GM19239 (cell line): ENCODE measurements at regions not wholly inside any gene's neighbourhood (a gene's known extent, or its start where the extent isn't known, plus 50 kb on each side); places are given as distances from the start of the nearest gene placed in this dataset.

Experiments
- DNase-seq: peaks from one replicate; pipeline ENCODE4 v3.0.0; 2011; ENCODE audit warnings: low spot score; ENCODE audit not compliant: insufficient read length
- FAIRE-seq: peaks from 2 replicates; lab custom pipeline; 2011; peaks lifted over from hg19 to GRCh38; lab: Jason Lieb, UNC

GRCh38 chr11:92376146-92376599, 151.6 kb downstream of the FAT3 start:
- no peak for FAIRE-seq
- no peak for DNase-seq

GRCh38 chr11:92376680-92377079, 152.1 kb downstream of the FAT3 start:
- FAIRE-seq (no peak), DNase-seq (no peak)

GRCh38 chr11:92380882-92381281, 156.3 kb downstream of the FAT3 start:
- DNase-seq (no peak), FAIRE-seq (no peak)

- no peak for FAIRE-seq
Measured at GRCh38 chr11:92382311-92382710, 157.7 kb downstream of the FAT3 start.

GRCh38 chr11:92383430-92383829, 158.8 kb downstream of the FAT3 start:
- no peak for FAIRE-seq
- DNase-seq: no peak

More at GRCh38 chr11:92382311-92382710, 157.7 kb downstream of the FAT3 start:
- no peak for DNase-seq

- DNase-seq (no peak), FAIRE-seq (no peak)
Measured at GRCh38 chr11:92384358-92384757, 159.7 kb downstream of the FAT3 start.

GRCh38 chr11:92384802-92385201, 160.2 kb downstream of the FAT3 start:
- DNase-seq (no peak), FAIRE-seq (no peak)

- FAIRE-seq (no peak), DNase-seq (no peak)
Measured at GRCh38 chr11:92386577-92386976, 162.0 kb downstream of the FAT3 start.

GRCh38 chr11:92387859-92388258, 163.2 kb downstream of the FAT3 start:
- FAIRE-seq (no peak), DNase-seq (no peak)

GRCh38 chr11:92388380-92388779, 163.8 kb downstream of the FAT3 start:
- no peak for DNase-seq

GRCh38 chr11:92390783-92391182, 166.2 kb downstream of the FAT3 start:
- no peak for FAIRE-seq

More at GRCh38 chr11:92388380-92388779, 163.8 kb downstream of the FAT3 start:
- no peak for FAIRE-seq

GRCh38 chr11:92391364-92391763, 166.7 kb downstream of the FAT3 start:
- no peak for FAIRE-seq
- DNase-seq: no peak

More at GRCh38 chr11:92390783-92391182, 166.2 kb downstream of the FAT3 start:
- no peak for DNase-seq

- no peak for FAIRE-seq
Measured at GRCh38 chr11:92391808-92392207, 167.2 kb downstream of the FAT3 start.

GRCh38 chr11:92393218-92393617, 168.6 kb downstream of the FAT3 start:
- DNase-seq: no peak
- no peak for FAIRE-seq

More at GRCh38 chr11:92391808-92392207, 167.2 kb downstream of the FAT3 start:
- DNase-seq: no peak

- no peak for DNase-seq
- FAIRE-seq: no peak
Measured at GRCh38 chr11:92396133-92396532, 171.5 kb downstream of the FAT3 start.

- FAIRE-seq: no peak
- DNase-seq: no peak
Measured at GRCh38 chr11:92397221-92397755, 172.7 kb downstream of the FAT3 start.

GRCh38 chr11:92399705-92400104, 175.1 kb downstream of the FAT3 start:
- DNase-seq (no peak), FAIRE-seq (no peak)

GRCh38 chr11:92401520-92401919, 176.9 kb downstream of the FAT3 start:
- FAIRE-seq: no peak

GRCh38 chr11:92406472-92406871, 181.9 kb downstream of the FAT3 start:
- DNase-seq (no peak), FAIRE-seq (no peak)

More at GRCh38 chr11:92401520-92401919, 176.9 kb downstream of the FAT3 start:
- DNase-seq: no peak

GRCh38 chr11:92409355-92409754, 184.7 kb downstream of the FAT3 start:
- FAIRE-seq: no peak

GRCh38 chr11:92409956-92410355, 185.3 kb downstream of the FAT3 start:
- no peak for FAIRE-seq
- no peak for DNase-seq

More at GRCh38 chr11:92409355-92409754, 184.7 kb downstream of the FAT3 start:
- no peak for DNase-seq

GRCh38 chr11:92410526-92410925, 185.9 kb downstream of the FAT3 start:
- no peak for FAIRE-seq
- DNase-seq: no peak
